ENCODE measurements at regions not wholly inside any gene's neighbourhood (a gene's known extent, or its start where the extent isn't known, plus 50 kb on each side); places are given as distances from the start of the nearest gene placed in this dataset.

DNA sequence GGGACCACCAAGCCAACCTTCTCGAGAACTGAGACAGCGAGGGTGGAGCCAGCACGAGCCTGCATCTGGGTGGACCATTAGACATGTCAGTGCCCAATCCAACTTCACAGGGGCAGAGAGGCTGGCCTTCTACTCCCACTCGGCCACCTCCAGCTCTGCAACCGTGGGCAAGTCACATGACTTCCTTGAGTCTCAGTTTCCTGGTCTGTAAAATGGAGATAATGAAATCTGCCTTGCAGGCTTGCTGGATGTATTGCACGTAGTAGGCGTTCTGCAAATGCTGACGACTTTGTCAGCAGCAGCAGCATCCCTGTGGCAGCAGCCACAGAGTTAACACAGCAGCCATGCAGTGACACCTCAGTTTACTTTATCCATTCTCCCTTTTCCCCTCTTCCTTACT, 208.9 kb downstream of the GLI2 start:
- TF ChIP-seq NCOA1 (CRISPR knock-in tag; IDR thresholded peaks at IDR 0.05) (no peak), TBX3 (IDR thresholded peaks at IDR 0.05; ENCODE audit: borderline replicate concordance) (no peak), ZNF501 (CRISPR knock-in tag; IDR thresholded peaks at IDR 0.05) (no peak), SP1 (IDR thresholded peaks at IDR 0.05) (no peak), SP1 (CRISPR knock-in tag; IDR thresholded peaks at IDR 0.05) (no peak), TBP (CRISPR knock-in tag; IDR thresholded peaks at IDR 0.05) (no peak), KAT7 (CRISPR knock-in tag; IDR thresholded peaks at IDR 0.05; ENCODE audit: borderline replicate concordance) (no peak), POLR2A (IDR thresholded peaks at IDR 0.05; ENCODE audit: insufficient read depth in 1 of 2, low read depth in 2 of 2, low read length in 2 of 2) (no peak), XRCC5 (optimal IDR thresholded peaks at IDR 0.05; ENCODE audit: low read length) (no peak), SNAI1 (CRISPR knock-in tag; IDR thresholded peaks at IDR 0.05; ENCODE audit: borderline replicate concordance) (no peak), EZH2 (conservative IDR thresholded peaks at IDR 0.05; ENCODE audit: low read depth, low read length) (no peak)

Measured in HepG2 (cell line).